WTC11 (cell line): ENCODE measurements at regions not wholly inside any gene's neighbourhood (a gene's known extent, or its start where the extent isn't known, plus 50 kb on each side); places are given as distances from the start of the nearest gene placed in this dataset.

Source experiments
- ATAC-seq: fragments of 200-7000 bp; cut with Tn5 transposase; 2 replicates; pipeline ENCODE4 v1.10.0; 2021; ENCODE audit warnings: mild to moderate bottlenecking, moderate library complexity
- CTCF ChIA-PET: fragments of 300-600 bp; sonication (Branson Sonifier 250); formaldehyde crosslinking; loops from one replicate; lab custom pipeline; 2021; ENCODE audit warnings: antibody characterized with exemption; lab: Charles Lee
- POLR2A ChIA-PET: fragments of 350-600 bp; sonication (Branson Sonifier 250); formaldehyde crosslinking; loops from one replicate; lab custom pipeline; 2021; ENCODE audit warnings: antibody characterized with exemption; lab: Charles Lee
- DNase-seq: peaks from one replicate; pipeline ENCODE4 v3.0.0; 2021; ENCODE audit warnings: low spot score
- H3K27ac Mint-ChIP-seq: 2 replicates; pipeline ENCODE4 v1.8.0; 2021; ENCODE audit warnings: mixed read lengths
- H3K27me3 Mint-ChIP-seq: 2 replicates; pipeline ENCODE4 v1.8.0; 2021; ENCODE audit warnings: low read depth, mild to moderate bottlenecking, moderate library complexity, mixed read lengths
- H3K36me3 Mint-ChIP-seq: 2 replicates; pipeline ENCODE4 v1.8.0; 2021; ENCODE audit warnings: mixed read lengths
- H3K4me1 Mint-ChIP-seq: 2 replicates; pipeline ENCODE4 v1.8.0; 2022; ENCODE audit warnings: mixed read lengths
- H3K4me3 Mint-ChIP-seq: 2 replicates; pipeline ENCODE4 v1.8.0; 2021; ENCODE audit warnings: mild to moderate bottlenecking, moderate library complexity, mixed read lengths
- H3K9me3 Mint-ChIP-seq: 2 replicates; pipeline ENCODE4 v1.8.0; 2021; ENCODE audit warnings: mixed read lengths
- EMX1 ChIP-seq: fragments of 250-450 bp; sonication (Bioruptor Pico); IDR thresholded peaks from 2 replicates; pipeline ENCODE4 v1.8.0; 2021; ENCODE audit warnings: mild to moderate bottlenecking
- ESRRA ChIP-seq: sonication (generic); formaldehyde crosslinking; IDR thresholded peaks from 2 replicates; pipeline ENCODE4 v1.8.1; 2022; ENCODE audit warnings: mild to moderate bottlenecking, missing genetic modification reagents, borderline replicate concordance
- FOXJ3 ChIP-seq: sonication (generic); formaldehyde crosslinking; IDR thresholded peaks from 2 replicates; pipeline ENCODE4 v1.9.0; 2021; ENCODE audit warnings: missing genetic modification reagents, mild to moderate bottlenecking, borderline replicate concordance
- HMGA2 ChIP-seq: fragments of 250-450 bp; sonication (Bioruptor Pico); IDR thresholded peaks from 2 replicates; pipeline ENCODE4 v1.4.0; 2021; ENCODE audit warnings: mild to moderate bottlenecking, moderate library complexity
- HMGXB4 ChIP-seq: sonication (generic); formaldehyde crosslinking; IDR thresholded peaks from 2 replicates; pipeline ENCODE4 v1.8.1; 2023; ENCODE audit warnings: mild to moderate bottlenecking, moderate library complexity, missing genetic modification reagents
- JUN ChIP-seq: sonication (generic); formaldehyde crosslinking; IDR thresholded peaks from 2 replicates; pipeline ENCODE4 v1.8.0; 2023; ENCODE audit warnings: mild to moderate bottlenecking, missing genetic modification reagents
- NFE2L1 ChIP-seq: sonication (generic); formaldehyde crosslinking; IDR thresholded peaks from 2 replicates; pipeline ENCODE4 v1.8.1; 2023; ENCODE audit warnings: missing genetic modification reagents
- NR3C1 ChIP-seq: sonication (generic); formaldehyde crosslinking; conservative IDR thresholded peaks from 2 replicates; pipeline ENCODE4 v1.8.1; 2023; ENCODE audit warnings: low read depth, mild to moderate bottlenecking, missing genetic modification reagents
- SMAD3 ChIP-seq: sonication (generic); formaldehyde crosslinking; IDR thresholded peaks from 2 replicates; pipeline ENCODE4 v1.8.0; 2022; ENCODE audit warnings: missing genetic modification reagents, mild to moderate bottlenecking, borderline replicate concordance
- SOX15 ChIP-seq: fragments of 250-450 bp; sonication (Bioruptor Pico); IDR thresholded peaks from 2 replicates; pipeline ENCODE4 v1.9.0; 2021; ENCODE audit warnings: mild to moderate bottlenecking
- TEAD1 ChIP-seq: sonication (generic); formaldehyde crosslinking; IDR thresholded peaks from 2 replicates; pipeline ENCODE4 v1.8.0; 2022; ENCODE audit warnings: mild to moderate bottlenecking, missing genetic modification reagents
- TEAD4 ChIP-seq: sonication (generic); formaldehyde crosslinking; IDR thresholded peaks from 2 replicates; pipeline ENCODE4 v1.8.0; 2022; ENCODE audit warnings: mild to moderate bottlenecking, missing genetic modification reagents
- ZBTB21 ChIP-seq: sonication (generic); formaldehyde crosslinking; IDR thresholded peaks from 2 replicates; pipeline ENCODE4 v1.8.1; 2023; ENCODE audit warnings: mild to moderate bottlenecking, missing genetic modification reagents, borderline replicate concordance
- ZNF396 ChIP-seq: fragments of 250-450 bp; sonication (Bioruptor Pico); IDR thresholded peaks from 2 replicates; pipeline ENCODE4 v1.8.0; 2021; ENCODE audit warnings: mild to moderate bottlenecking, moderate library complexity, borderline replicate concordance
- TF ChIP-seq, protein P1 (sequence below): sonication (generic); formaldehyde crosslinking; IDR thresholded peaks from 2 replicates; pipeline ENCODE4 v1.8.0; 2022; ENCODE audit warnings: missing genetic modification reagents
- TF ChIP-seq, protein P2 (sequence below): fragments of 250-450 bp; sonication (Bioruptor Pico); IDR thresholded peaks from 2 replicates; pipeline ENCODE4 v1.9.0; 2021; ENCODE audit warnings: mild to moderate bottlenecking
- TF ChIP-seq, protein P3 (sequence below): sonication (generic); formaldehyde crosslinking; IDR thresholded peaks from 2 replicates; pipeline ENCODE4 v1.8.0; 2023; ENCODE audit warnings: mild to moderate bottlenecking, missing genetic modification reagents
- TF ChIP-seq, protein P4 (sequence below): sonication (generic); formaldehyde crosslinking; IDR thresholded peaks from 2 replicates; pipeline ENCODE4 v1.8.1; 2023; ENCODE audit warnings: mild to moderate bottlenecking, missing genetic modification reagents, moderate library complexity
- TF ChIP-seq, protein P5 (sequence below): sonication (generic); formaldehyde crosslinking; IDR thresholded peaks from 2 replicates; pipeline ENCODE4 v1.8.1; 2022; ENCODE audit warnings: mild to moderate bottlenecking, moderate library complexity, missing genetic modification reagents

DNA sequence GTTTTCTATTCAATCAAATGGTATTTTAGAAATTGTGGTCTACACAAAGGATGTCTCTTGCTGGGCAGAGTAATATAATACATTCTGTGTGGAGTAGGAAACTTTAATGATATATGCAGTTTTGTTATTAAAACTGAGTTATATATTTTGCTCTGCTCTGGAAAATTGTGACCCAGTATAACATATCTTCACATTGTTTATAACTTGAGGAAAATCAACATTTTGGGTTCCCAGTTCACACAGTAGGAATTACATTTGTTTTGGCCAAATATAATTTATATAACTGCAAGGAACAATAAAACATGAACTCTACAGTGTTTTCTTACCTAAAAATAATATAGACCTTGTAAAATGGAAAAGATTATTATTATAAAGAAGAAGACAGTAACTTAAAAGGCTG lies 372.4 kb downstream of the OSR1 start (continued):
- TF ChIP-seq, protein P1, sequence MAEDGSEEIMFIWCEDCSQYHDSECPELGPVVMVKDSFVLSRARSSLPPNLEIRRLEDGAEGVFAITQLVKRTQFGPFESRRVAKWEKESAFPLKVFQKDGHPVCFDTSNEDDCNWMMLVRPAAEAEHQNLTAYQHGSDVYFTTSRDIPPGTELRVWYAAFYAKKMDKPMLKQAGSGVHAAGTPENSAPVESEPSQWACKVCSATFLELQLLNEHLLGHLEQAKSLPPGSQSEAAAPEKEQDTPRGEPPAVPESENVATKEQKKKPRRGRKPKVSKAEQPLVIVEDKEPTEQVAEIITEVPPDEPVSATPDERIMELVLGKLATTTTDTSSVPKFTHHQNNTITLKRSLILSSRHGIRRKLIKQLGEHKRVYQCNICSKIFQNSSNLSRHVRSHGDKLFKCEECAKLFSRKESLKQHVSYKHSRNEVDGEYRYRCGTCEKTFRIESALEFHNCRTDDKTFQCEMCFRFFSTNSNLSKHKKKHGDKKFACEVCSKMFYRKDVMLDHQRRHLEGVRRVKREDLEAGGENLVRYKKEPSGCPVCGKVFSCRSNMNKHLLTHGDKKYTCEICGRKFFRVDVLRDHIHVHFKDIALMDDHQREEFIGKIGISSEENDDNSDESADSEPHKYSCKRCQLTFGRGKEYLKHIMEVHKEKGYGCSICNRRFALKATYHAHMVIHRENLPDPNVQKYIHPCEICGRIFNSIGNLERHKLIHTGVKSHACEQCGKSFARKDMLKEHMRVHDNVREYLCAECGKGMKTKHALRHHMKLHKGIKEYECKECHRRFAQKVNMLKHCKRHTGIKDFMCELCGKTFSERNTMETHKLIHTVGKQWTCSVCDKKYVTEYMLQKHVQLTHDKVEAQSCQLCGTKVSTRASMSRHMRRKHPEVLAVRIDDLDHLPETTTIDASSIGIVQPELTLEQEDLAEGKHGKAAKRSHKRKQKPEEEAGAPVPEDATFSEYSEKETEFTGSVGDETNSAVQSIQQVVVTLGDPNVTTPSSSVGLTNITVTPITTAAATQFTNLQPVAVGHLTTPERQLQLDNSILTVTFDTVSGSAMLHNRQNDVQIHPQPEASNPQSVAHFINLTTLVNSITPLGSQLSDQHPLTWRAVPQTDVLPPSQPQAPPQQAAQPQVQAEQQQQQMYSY (CRISPR knock-in tag), result no peak
- TF ChIP-seq ESRRA (no peak), NR3C1 (CRISPR knock-in tag) (no peak), SOX15 (CRISPR knock-in tag) (no peak), HMGA2 (CRISPR knock-in tag) (no peak), SMAD3 (CRISPR knock-in tag) (no peak), FOXJ3 (CRISPR knock-in tag) (no peak), ZBTB21 (CRISPR knock-in tag) (no peak), JUN (no peak)

GRCh38 chr2:18980786-18981430 lies 377.5 kb downstream of the OSR1 start:
- H3K9me3 Mint-ChIP-seq, result no peaks in the 10 kb centered on the region
- no peak overlapping the region for H3K27ac Mint-ChIP-seq
- CTCF ChIA-PET, result no interaction called here
- ATAC-seq, result no peak
- DNase-seq, result no peak
- H3K36me3 Mint-ChIP-seq, result no peaks in the 10 kb centered on the region
- no peak for TF ChIP-seq ZNF396 (CRISPR knock-in tag)
- no peak for TF ChIP-seq TEAD4 (CRISPR knock-in tag)
- TF ChIP-seq ESRRA, result no peak
- TF ChIP-seq NFE2L1 (CRISPR knock-in tag), result no peak
- TF ChIP-seq, protein P2, sequence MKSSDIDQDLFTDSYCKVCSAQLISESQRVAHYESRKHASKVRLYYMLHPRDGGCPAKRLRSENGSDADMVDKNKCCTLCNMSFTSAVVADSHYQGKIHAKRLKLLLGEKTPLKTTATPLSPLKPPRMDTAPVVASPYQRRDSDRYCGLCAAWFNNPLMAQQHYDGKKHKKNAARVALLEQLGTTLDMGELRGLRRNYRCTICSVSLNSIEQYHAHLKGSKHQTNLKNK, result no peak
- TF ChIP-seq, protein P3, sequence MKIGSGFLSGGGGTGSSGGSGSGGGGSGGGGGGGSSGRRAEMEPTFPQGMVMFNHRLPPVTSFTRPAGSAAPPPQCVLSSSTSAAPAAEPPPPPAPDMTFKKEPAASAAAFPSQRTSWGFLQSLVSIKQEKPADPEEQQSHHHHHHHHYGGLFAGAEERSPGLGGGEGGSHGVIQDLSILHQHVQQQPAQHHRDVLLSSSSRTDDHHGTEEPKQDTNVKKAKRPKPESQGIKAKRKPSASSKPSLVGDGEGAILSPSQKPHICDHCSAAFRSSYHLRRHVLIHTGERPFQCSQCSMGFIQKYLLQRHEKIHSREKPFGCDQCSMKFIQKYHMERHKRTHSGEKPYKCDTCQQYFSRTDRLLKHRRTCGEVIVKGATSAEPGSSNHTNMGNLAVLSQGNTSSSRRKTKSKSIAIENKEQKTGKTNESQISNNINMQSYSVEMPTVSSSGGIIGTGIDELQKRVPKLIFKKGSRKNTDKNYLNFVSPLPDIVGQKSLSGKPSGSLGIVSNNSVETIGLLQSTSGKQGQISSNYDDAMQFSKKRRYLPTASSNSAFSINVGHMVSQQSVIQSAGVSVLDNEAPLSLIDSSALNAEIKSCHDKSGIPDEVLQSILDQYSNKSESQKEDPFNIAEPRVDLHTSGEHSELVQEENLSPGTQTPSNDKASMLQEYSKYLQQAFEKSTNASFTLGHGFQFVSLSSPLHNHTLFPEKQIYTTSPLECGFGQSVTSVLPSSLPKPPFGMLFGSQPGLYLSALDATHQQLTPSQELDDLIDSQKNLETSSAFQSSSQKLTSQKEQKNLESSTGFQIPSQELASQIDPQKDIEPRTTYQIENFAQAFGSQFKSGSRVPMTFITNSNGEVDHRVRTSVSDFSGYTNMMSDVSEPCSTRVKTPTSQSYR, result no peak
- no peak for TF ChIP-seq HMGXB4 (CRISPR knock-in tag)
- TF ChIP-seq TEAD1 (CRISPR knock-in tag), result no peak
- no peak for TF ChIP-seq EMX1 (CRISPR knock-in tag)
- TF ChIP-seq, protein P4, sequence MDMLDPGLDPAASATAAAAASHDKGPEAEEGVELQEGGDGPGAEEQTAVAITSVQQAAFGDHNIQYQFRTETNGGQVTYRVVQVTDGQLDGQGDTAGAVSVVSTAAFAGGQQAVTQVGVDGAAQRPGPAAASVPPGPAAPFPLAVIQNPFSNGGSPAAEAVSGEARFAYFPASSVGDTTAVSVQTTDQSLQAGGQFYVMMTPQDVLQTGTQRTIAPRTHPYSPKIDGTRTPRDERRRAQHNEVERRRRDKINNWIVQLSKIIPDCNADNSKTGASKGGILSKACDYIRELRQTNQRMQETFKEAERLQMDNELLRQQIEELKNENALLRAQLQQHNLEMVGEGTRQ (CRISPR knock-in tag), result no peak
- TF ChIP-seq, protein P5, sequence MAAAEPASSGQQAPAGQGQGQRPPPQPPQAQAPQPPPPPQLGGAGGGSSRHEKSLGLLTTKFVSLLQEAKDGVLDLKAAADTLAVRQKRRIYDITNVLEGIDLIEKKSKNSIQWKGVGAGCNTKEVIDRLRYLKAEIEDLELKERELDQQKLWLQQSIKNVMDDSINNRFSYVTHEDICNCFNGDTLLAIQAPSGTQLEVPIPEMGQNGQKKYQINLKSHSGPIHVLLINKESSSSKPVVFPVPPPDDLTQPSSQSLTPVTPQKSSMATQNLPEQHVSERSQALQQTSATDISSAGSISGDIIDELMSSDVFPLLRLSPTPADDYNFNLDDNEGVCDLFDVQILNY (CRISPR knock-in tag), result no peak
- POLR2A ChIA-PET, result no interaction called here
- peaks cover 20% of the 10 kb centered on the region for H3K4me1 Mint-ChIP-seq
- no peak overlapping the region for H3K4me3 Mint-ChIP-seq
- H3K27me3 Mint-ChIP-seq, result no peaks in the 10 kb centered on the region
